GM12864 (cell line): ENCODE measurements at regions not wholly inside any gene's neighbourhood (a gene's known extent, or its start where the extent isn't known, plus 50 kb on each side); places are given as distances from the start of the nearest gene placed in this dataset.

Source experiments
- DNase-seq: peaks from one replicate; pipeline ENCODE4 v3.0.0-alpha.2; 2011; ENCODE audit warnings: low read depth
- H3K4me3 ChIP-seq: 2 replicates; pipeline ENCODE4 v1.5.1; 2011; ENCODE audit warnings: mild to moderate bottlenecking, low read depth, low read length, control low read depth
- TF ChIP-seq, protein P1 (sequence below): IDR thresholded peaks from 2 replicates; pipeline ENCODE4 v1.5.1; 2011; ENCODE audit warnings: low read depth, mild to moderate bottlenecking, moderate library complexity, low read length, control low read depth, inconsistent platforms; ENCODE audit errors: missing control alignments

DNA sequence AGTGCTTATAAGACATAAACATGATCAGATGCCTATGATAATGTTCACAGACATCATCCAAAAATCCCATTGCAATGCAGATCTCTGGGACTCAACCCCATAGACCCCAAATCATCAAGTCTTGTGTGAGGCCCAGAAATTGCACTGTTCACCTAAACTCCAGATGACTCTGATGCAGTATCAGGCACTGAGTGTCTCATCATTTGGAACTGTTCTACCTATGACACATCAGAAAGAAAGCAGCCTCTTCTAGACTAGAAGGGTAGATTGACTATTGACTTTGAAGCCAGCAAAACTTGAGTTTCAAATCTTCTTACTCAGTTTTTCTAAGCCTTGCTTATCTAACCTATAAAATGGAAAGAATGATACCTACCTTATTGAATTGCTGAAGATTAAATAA is 58.7 kb upstream of the PAPPA start:
- TF ChIP-seq, protein P1, sequence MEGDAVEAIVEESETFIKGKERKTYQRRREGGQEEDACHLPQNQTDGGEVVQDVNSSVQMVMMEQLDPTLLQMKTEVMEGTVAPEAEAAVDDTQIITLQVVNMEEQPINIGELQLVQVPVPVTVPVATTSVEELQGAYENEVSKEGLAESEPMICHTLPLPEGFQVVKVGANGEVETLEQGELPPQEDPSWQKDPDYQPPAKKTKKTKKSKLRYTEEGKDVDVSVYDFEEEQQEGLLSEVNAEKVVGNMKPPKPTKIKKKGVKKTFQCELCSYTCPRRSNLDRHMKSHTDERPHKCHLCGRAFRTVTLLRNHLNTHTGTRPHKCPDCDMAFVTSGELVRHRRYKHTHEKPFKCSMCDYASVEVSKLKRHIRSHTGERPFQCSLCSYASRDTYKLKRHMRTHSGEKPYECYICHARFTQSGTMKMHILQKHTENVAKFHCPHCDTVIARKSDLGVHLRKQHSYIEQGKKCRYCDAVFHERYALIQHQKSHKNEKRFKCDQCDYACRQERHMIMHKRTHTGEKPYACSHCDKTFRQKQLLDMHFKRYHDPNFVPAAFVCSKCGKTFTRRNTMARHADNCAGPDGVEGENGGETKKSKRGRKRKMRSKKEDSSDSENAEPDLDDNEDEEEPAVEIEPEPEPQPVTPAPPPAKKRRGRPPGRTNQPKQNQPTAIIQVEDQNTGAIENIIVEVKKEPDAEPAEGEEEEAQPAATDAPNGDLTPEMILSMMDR, result no peak
- no peak for DNase-seq
- H3K4me3 ChIP-seq, result no peak overlapping the region

DNA sequence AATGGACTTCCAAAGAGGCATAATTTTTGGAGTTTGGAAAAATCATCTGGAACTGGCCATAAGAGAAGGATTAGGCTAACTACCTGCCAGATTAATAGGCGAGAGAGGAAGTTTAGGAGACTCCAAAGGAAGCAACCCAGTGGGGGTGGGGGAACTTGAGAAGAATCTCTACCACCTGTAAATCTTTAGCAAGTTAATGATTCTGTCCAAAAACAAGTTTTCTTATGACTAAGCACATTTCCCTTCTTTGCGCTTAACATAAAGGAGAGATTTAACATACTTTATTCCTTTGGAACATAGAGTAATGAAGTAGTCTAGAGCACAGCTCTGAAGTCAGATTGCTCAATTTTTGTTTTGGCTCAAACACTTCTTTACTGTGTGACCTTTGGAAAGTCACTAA is 58.2 kb upstream of the PAPPA start:
- TF ChIP-seq, protein P1, result no peak
- H3K4me3 ChIP-seq, result no peak overlapping the region
- no peak for DNase-seq

DNA sequence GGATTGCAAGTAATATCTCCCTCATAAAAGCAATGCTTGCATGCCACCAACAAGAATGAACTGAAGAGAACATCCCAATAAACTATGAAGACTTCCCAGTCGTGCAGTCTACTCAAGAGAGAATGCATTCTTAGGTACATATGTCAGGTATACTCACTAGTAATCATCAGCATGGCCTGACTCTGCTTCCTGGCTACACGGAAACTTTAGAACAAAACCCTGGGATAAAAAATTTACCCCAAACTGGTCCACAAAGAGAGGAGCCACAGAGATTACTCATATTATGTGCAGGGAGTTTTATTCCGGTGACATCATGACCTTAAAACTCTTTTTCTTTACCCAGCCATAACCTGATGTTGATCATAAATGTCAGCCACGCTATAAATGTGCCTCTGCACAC is 57.5 kb upstream of the PAPPA start:
- DNase-seq, result no peak
- no peak overlapping the region for H3K4me3 ChIP-seq
- TF ChIP-seq, protein P1, result no peak

DNA sequence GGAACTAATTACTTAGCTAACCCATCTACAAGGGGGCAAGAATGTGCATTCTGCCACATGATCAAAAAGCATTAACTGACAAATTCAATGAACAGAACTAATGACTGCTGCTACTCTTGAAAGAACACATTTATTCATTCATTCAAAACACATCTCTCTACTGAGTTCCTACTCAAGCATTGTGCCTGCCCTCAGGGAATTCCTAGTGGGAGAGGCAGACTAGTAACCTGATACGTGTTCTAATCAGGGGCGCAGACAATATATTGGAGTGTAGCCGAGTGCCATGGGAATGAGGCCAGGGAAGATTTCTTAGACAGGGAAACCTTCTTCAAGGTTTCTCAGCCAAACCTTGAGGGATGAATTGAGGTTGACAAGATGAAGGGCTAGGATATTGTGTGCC is 56.7 kb upstream of the PAPPA start:
- H3K4me3 ChIP-seq, result no peak overlapping the region
- DNase-seq, result no peak
- TF ChIP-seq, protein P1, result no peak

DNA sequence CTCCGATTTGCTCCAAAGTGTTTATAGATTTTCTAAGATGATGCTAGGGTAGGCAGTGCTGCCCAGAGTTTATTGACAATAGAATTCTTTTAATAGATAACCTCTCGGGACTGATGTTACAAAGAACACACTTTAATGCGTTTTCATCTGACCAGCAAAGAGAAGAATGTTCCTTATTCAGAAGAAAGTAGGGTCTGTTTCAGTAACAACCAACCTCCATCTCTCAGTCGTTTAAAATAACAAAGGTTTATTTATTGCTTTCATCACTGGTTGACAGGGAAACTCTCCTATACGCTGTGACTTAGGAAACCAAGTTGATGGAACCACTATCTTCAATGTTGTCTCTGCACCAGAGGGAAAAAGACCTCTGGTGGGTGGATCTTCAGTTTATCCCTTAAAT is 55.1 kb upstream of the PAPPA start:
- DNase-seq, result no peak
- H3K4me3 ChIP-seq, result no peak overlapping the region
- TF ChIP-seq, protein P1, result no peak

DNA sequence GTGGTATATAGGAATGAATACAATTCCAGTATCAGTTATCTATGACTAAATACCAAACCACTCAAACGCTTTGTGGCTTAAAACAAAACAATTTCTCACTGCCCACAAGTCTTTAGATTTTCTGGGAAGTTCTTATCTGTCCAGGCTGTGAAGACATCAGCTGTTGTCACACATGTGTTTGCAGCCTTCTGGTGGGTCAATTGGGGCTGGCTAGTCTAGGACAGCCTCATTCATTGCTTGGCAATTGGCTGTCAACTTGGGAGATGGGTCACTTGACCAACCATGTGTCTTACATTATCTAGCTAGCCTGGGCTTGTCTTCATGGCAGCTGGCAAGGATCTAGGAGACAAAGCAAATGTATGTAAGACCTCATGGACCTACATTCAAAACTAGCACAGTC is 53.8 kb upstream of the PAPPA start:
- TF ChIP-seq, protein P1, result no peak
- no peak for DNase-seq
- H3K4me3 ChIP-seq, result no peak overlapping the region

DNA sequence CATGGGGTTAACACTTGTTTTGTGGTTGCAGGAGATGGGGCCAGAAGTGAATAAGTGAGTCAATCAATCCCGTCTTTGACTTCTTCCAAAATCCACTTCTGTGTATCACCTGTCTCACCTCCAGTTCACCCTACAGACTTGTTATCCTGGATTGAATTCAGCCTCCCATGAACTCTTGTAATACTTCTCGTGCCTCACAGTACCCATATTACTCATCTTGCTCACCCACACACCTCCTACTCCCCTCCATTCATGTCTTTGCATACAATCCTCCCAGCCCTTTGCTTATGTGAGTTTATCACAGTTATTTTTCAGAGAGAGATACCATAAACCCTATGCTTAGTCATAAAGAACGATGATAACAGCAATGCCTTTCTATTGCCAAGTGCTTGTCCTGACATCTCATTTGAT is 52.9 kb upstream of the PAPPA start:
- TF ChIP-seq, protein P1, result no peak
- no peak overlapping the region for H3K4me3 ChIP-seq
- DNase-seq, result no peak
